ENCODE measurements at regions not wholly inside any gene's neighbourhood (a gene's known extent, or its start where the extent isn't known, plus 50 kb on each side); places are given as distances from the start of the nearest gene placed in this dataset.

- TF ChIP-seq CTCF (conservative IDR thresholded peaks at IDR 0.05; ENCODE audit: low read length) (no peak), EZH2phosphoT487 (IDR thresholded peaks at IDR 0.05; ENCODE audit: borderline replicate concordance, low read depth, low read length) (no peak)
These were observed 441.1 kb downstream of the PCNX1 start for GRCh38 chr14:71348394-71348793.
